CD4-positive, alpha-beta memory T cell (primary cell): ENCODE measurements at regions not wholly inside any gene's neighbourhood (a gene's known extent, or its start where the extent isn't known, plus 50 kb on each side); places are given as distances from the start of the nearest gene placed in this dataset.

Experiments
- CTCF ChIA-PET: fragments of 350-600 bp; sonication (Branson Sonifier 250); formaldehyde crosslinking; loops from one replicate; lab custom pipeline; 2021; ENCODE audit warnings: inconsistent platforms; ENCODE audit not compliant: partially characterized antibody; lab: Charles Lee
- POLR2A ChIA-PET: fragments of 350-600 bp; sonication (Branson Sonifier 250); formaldehyde crosslinking; loops from one replicate; lab custom pipeline; 2021; ENCODE audit not compliant: partially characterized antibody; lab: Charles Lee
- DNase-seq, 5 donors: peaks; one replicate each; pipeline versions ENCODE4 v3.0.0 to v3.0.0-alpha.2; 2020 to 2022; ENCODE audit warnings: mixed read lengths in 1 of 5
- H3K27ac ChIP-seq: one replicate; pipeline ENCODE4 v1.7.0; 2013; ENCODE audit warnings: low read depth, low read length
- H3K27me3 ChIP-seq: 2 replicates; pipeline ENCODE4 v1.7.0; 2013; ENCODE audit warnings: mild to moderate bottlenecking, low read length, moderate library complexity; ENCODE audit not compliant: insufficient read depth
- H3K36me3 ChIP-seq: 2 replicates; pipeline ENCODE4 v1.7.0; 2013; ENCODE audit warnings: mild to moderate bottlenecking, low read length, moderate library complexity; ENCODE audit not compliant: insufficient read depth
- H3K4me1 ChIP-seq: 2 replicates; pipeline ENCODE4 v1.7.0; 2013; ENCODE audit warnings: mild to moderate bottlenecking, low read length, moderate library complexity; ENCODE audit not compliant: insufficient read depth
- H3K4me3 ChIP-seq, 2 donors: one replicate each; pipeline ENCODE4 v1.7.0; 2013; ENCODE audit warnings: low read length in 2 of 2, mild to moderate bottlenecking in 1 of 2
- H3K9me3 ChIP-seq, 2 donors: one replicate each; pipeline ENCODE4 v1.7.0; 2013; ENCODE audit warnings: low read length in 2 of 2, control low read depth in 1 of 2; ENCODE audit not compliant: control insufficient read depth in 1 of 2
- H3K27ac Mint-ChIP-seq, 7 donors: one replicate each; pipeline ENCODE4 v1.8.0; 2020 to 2021; ENCODE audit warnings: mixed read lengths in 7 of 7, mild to moderate bottlenecking in 6 of 7, inconsistent platforms in 3 of 7, moderate library complexity in 3 of 7
- H3K27me3 Mint-ChIP-seq, 2 donors: one replicate each; pipeline ENCODE4 v1.8.0; 2020 to 2021; ENCODE audit warnings: mixed read lengths in 2 of 2
- H3K36me3 Mint-ChIP-seq, 2 donors: one replicate each; pipeline ENCODE4 v1.8.0; 2020 to 2021; ENCODE audit warnings: mixed read lengths in 2 of 2, inconsistent platforms in 1 of 2, mild to moderate bottlenecking in 1 of 2
- H3K4me1 Mint-ChIP-seq, 4 donors: one replicate each; pipeline ENCODE4 v1.8.0; 2020 to 2021; ENCODE audit warnings: mixed read lengths in 4 of 4, mild to moderate bottlenecking in 1 of 4
- H3K4me3 Mint-ChIP-seq, 8 donors: one replicate each; pipeline ENCODE4 v1.8.0; 2020 to 2021; ENCODE audit warnings: mixed read lengths in 8 of 8, mild to moderate bottlenecking in 7 of 8, moderate library complexity in 6 of 8, inconsistent platforms in 3 of 8
- H3K9me3 Mint-ChIP-seq, 8 donors: one replicate each; pipeline ENCODE4 v1.8.0; 2020 to 2021; ENCODE audit warnings: mixed read lengths in 8 of 8, mild to moderate bottlenecking in 5 of 8, inconsistent platforms in 3 of 8, moderate library complexity in 1 of 8
- intact Hi-C: fragments of 100-400 bp; cut with micrococcal nuclease; formaldehyde crosslinking; loops from one replicate; pipeline ENCODE4 v1.15.1; 2023

- Histone ChIP-seq H3K9me3 (no peaks in the 10 kb centered on the region), H3K4me1 (no peaks in the 10 kb centered on the region), H3K27ac (no peak overlapping the region), H3K4me3 (no peak overlapping the region), H3K36me3 (no peaks in the 10 kb centered on the region), H3K27me3 (no peaks in the 10 kb centered on the region)
- H3K36me3 Mint-ChIP-seq, result no peaks in the 10 kb centered on the region
- ChIA-PET CTCF (no interaction called here), POLR2A (no interaction called here)
- no peak overlapping the region for H3K4me3 Mint-ChIP-seq
- H3K27ac Mint-ChIP-seq, result no peak overlapping the region
- H3K9me3 Mint-ChIP-seq, result peaks cover 0 to 10% (median 4%) of the 10 kb centered on the region in 8 donors
- DNase-seq, result no peak
- intact Hi-C loops, result no loop called here
- H3K27me3 Mint-ChIP-seq, result no peaks in the 10 kb centered on the region
- H3K4me1 Mint-ChIP-seq, result no peaks in the 10 kb centered on the region
Observed at GRCh38 chr2:53366543-53366942, 401.1 kb upstream of the CHAC2 start.

- POLR2A ChIA-PET, result no interaction called here
Observed at GRCh38 chr2:53362934-53363333, 404.7 kb upstream of the CHAC2 start.

GRCh38 chr2:53356291-53356905, 411.2 kb upstream of the CHAC2 start:
- intact Hi-C loops, result no loop called here
- H3K4me1 Mint-ChIP-seq, result no peaks in the 10 kb centered on the region
- Histone ChIP-seq H3K4me3 (no peak overlapping the region), H3K9me3 (no peaks in the 10 kb centered on the region), H3K27ac (no peak overlapping the region), H3K27me3 (no peaks in the 10 kb centered on the region), H3K36me3 (no peaks in the 10 kb centered on the region), H3K4me1 (no peaks in the 10 kb centered on the region)
- ChIA-PET CTCF (no interaction called here), POLR2A (interaction anchor here (0.6 kb wide), 1 partner anchor 25 kb away, joined by 3 read pairs; no protein-coding TSS in a partner anchor)
- no peak overlapping the region for H3K4me3 Mint-ChIP-seq
- no peaks in the 10 kb centered on the region for H3K36me3 Mint-ChIP-seq
- H3K9me3 Mint-ChIP-seq, result peaks cover 0 to 17% (median 10%) of the 10 kb centered on the region in 8 donors
- no peak overlapping the region for H3K27ac Mint-ChIP-seq
- H3K27me3 Mint-ChIP-seq, result no peaks in the 10 kb centered on the region
- DNase-seq, result peak in 1 of 5 donors; percentile 12

More at GRCh38 chr2:53362934-53363333, 404.7 kb upstream of the CHAC2 start:
- Histone ChIP-seq H3K27ac (no peak overlapping the region), H3K9me3 (no peaks in the 10 kb centered on the region), H3K36me3 (no peaks in the 10 kb centered on the region), H3K4me1 (no peaks in the 10 kb centered on the region), H3K27me3 (no peaks in the 10 kb centered on the region), H3K4me3 (no peak overlapping the region)
- intact Hi-C loops, result no loop called here
- no peaks in the 10 kb centered on the region for H3K36me3 Mint-ChIP-seq
- H3K27ac Mint-ChIP-seq, result no peak overlapping the region
- H3K27me3 Mint-ChIP-seq, result no peaks in the 10 kb centered on the region
- no peak overlapping the region for H3K4me3 Mint-ChIP-seq
- H3K4me1 Mint-ChIP-seq, result no peaks in the 10 kb centered on the region
- peaks cover 0 to 20% (median 9%) of the 10 kb centered on the region in 8 donors for H3K9me3 Mint-ChIP-seq
- CTCF ChIA-PET, result no interaction called here
- DNase-seq, result no peak

- Histone ChIP-seq H3K4me3 (no peak overlapping the region), H3K9me3 (no peaks in the 10 kb centered on the region), H3K36me3 (no peaks in the 10 kb centered on the region), H3K27ac (no peak overlapping the region), H3K27me3 (no peaks in the 10 kb centered on the region), H3K4me1 (no peaks in the 10 kb centered on the region)
- no peaks in the 10 kb centered on the region for H3K36me3 Mint-ChIP-seq
- peaks cover 0 to 13% (median 7%) of the 10 kb centered on the region in 8 donors for H3K9me3 Mint-ChIP-seq
- CTCF ChIA-PET, result no interaction called here
- H3K27ac Mint-ChIP-seq, result no peak overlapping the region
- no peak overlapping the region for H3K4me3 Mint-ChIP-seq
- DNase-seq, result peak in 1 of 5 donors; percentile 17
- no peaks in the 10 kb centered on the region for H3K27me3 Mint-ChIP-seq
- H3K4me1 Mint-ChIP-seq, result no peaks in the 10 kb centered on the region
- POLR2A ChIA-PET, result no interaction called here
- intact Hi-C loops, result no loop called here
Observed at GRCh38 chr2:53353135-53354114, 414.2 kb upstream of the CHAC2 start.

GRCh38 chr2:53347269-53347668, 420.3 kb upstream of the CHAC2 start:
- POLR2A ChIA-PET, result no interaction called here
- peaks cover 0 to 7% (median 0%) of the 10 kb centered on the region in 8 donors for H3K9me3 Mint-ChIP-seq

GRCh38 chr2:53342248-53342647, 425.4 kb upstream of the CHAC2 start:
- Mint-ChIP-seq H3K4me3 (no peak overlapping the region), H3K27ac (no peak overlapping the region), H3K9me3 (peaks cover 0 to 4% (median 0%) of the 10 kb centered on the region in 8 donors), H3K4me1 (no peaks in the 10 kb centered on the region), H3K36me3 (no peaks in the 10 kb centered on the region), H3K27me3 (peaks cover 0 to 2% of the 10 kb centered on the region in 2 donors)
- H3K4me1 ChIP-seq, result no peaks in the 10 kb centered on the region
- DNase-seq, result no peak
- H3K36me3 ChIP-seq, result no peaks in the 10 kb centered on the region
- CTCF ChIA-PET, result no interaction called here
- H3K4me3 ChIP-seq, result no peak overlapping the region
- H3K27me3 ChIP-seq, result no peaks in the 10 kb centered on the region
- H3K27ac ChIP-seq, result no peak overlapping the region
- intact Hi-C loops, result no loop called here
- POLR2A ChIA-PET, result no interaction called here
- H3K9me3 ChIP-seq, result no peaks in the 10 kb centered on the region

More at GRCh38 chr2:53347269-53347668, 420.3 kb upstream of the CHAC2 start:
- Histone ChIP-seq H3K27ac (no peak overlapping the region), H3K4me1 (no peaks in the 10 kb centered on the region), H3K27me3 (no peaks in the 10 kb centered on the region), H3K9me3 (no peaks in the 10 kb centered on the region), H3K4me3 (no peak overlapping the region), H3K36me3 (no peaks in the 10 kb centered on the region)
- H3K4me1 Mint-ChIP-seq, result no peaks in the 10 kb centered on the region
- H3K4me3 Mint-ChIP-seq, result no peak overlapping the region
- no peak overlapping the region for H3K27ac Mint-ChIP-seq
- CTCF ChIA-PET, result no interaction called here
- intact Hi-C loops, result no loop called here
- no peaks in the 10 kb centered on the region for H3K36me3 Mint-ChIP-seq
- peaks cover 0 to 2% of the 10 kb centered on the region in 2 donors for H3K27me3 Mint-ChIP-seq
- DNase-seq, result no peak

- H3K27me3 Mint-ChIP-seq, result no peaks in the 10 kb centered on the region
- H3K36me3 Mint-ChIP-seq, result no peaks in the 10 kb centered on the region
- no peak overlapping the region for H3K27ac Mint-ChIP-seq
- Histone ChIP-seq H3K27ac (no peak overlapping the region), H3K4me3 (no peak overlapping the region), H3K36me3 (no peaks in the 10 kb centered on the region), H3K9me3 (no peaks in the 10 kb centered on the region), H3K4me1 (no peaks in the 10 kb centered on the region), H3K27me3 (no peaks in the 10 kb centered on the region)
- CTCF ChIA-PET, result no interaction called here
- no peaks in the 10 kb centered on the region for H3K4me1 Mint-ChIP-seq
- no peak overlapping the region for H3K4me3 Mint-ChIP-seq
- POLR2A ChIA-PET, result no interaction called here
- intact Hi-C loops, result no loop called here
- no peaks in the 10 kb centered on the region for H3K9me3 Mint-ChIP-seq
- no peak for DNase-seq
Observed at GRCh38 chr2:53334610-53335009, 433.0 kb upstream of the CHAC2 start.
